Muscle layer of colon (tissue), 2 donors: ENCODE measurements at regions not wholly inside any gene's neighbourhood (a gene's known extent, or its start where the extent isn't known, plus 50 kb on each side); places are given as distances from the start of the nearest gene placed in this dataset.
"Not testable (repeated sequence)": the region's sequence is repeated elsewhere in the genome, so short reads cannot be mapped to it uniquely, and the experiment has no call there.

Experiments
- H3K27ac ChIP-seq: one replicate; pipeline ENCODE4 v1.7.0; 2013; ENCODE audit warnings: low read depth, mild to moderate bottlenecking, low read length, moderate library complexity
- H3K27me3 ChIP-seq, 2 donors: one replicate each; pipeline ENCODE4 v1.7.0; 2013; ENCODE audit warnings: low read length in 2 of 2, mild to moderate bottlenecking in 2 of 2; ENCODE audit not compliant: insufficient read depth in 2 of 2, control insufficient read depth in 1 of 2
- H3K36me3 ChIP-seq: one replicate; pipeline ENCODE4 v1.7.0; 2013; ENCODE audit warnings: mild to moderate bottlenecking, low read length; ENCODE audit not compliant: insufficient read depth
- H3K4me1 ChIP-seq: one replicate; pipeline ENCODE4 v1.7.0; 2013; ENCODE audit warnings: mild to moderate bottlenecking, low read length; ENCODE audit not compliant: insufficient read depth
- H3K4me3 ChIP-seq, 2 donors: one replicate each; pipeline ENCODE4 v1.7.0; 2013; ENCODE audit warnings: low read length in 2 of 2, low read depth in 1 of 2, mild to moderate bottlenecking in 1 of 2, moderate library complexity in 1 of 2
- H3K9ac ChIP-seq: one replicate; pipeline ENCODE4 v1.7.0; 2013; ENCODE audit warnings: low read length
- H3K9me3 ChIP-seq: one replicate; pipeline ENCODE4 v1.7.0; 2013; ENCODE audit warnings: mild to moderate bottlenecking, low read length
- donor health status: abdominal sarcoma.
- donor health status: Adenocarcinoma of cecum.

DNA sequence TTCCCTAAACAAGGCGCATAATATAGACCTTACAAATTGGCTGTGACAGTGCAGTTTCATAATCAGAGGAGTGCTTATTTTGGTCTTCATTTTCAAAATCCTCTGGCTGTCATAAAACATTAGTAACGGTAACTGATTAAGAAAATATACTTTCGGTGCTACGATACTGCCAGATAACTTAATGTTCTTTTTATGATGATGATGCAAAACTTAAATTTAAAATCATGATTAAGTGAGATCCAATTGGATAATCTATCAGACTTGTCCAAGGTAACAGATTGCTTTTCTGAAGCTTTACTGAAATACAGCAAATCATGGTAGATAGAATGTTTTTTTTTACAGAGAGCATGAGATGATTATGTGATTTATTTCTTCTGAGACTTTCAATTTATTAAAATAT, 364.2 kb upstream of the CNTN3 start:
- Histone ChIP-seq H3K36me3 (no peaks in the 10 kb centered on the region), H3K27me3 (no peaks in the 10 kb centered on the region), H3K27ac (no peak overlapping the region), H3K9me3 (no peaks in the 10 kb centered on the region), H3K9ac (no peak overlapping the region), H3K4me3 (no peak overlapping the region), H3K4me1 (no peaks in the 10 kb centered on the region)

DNA sequence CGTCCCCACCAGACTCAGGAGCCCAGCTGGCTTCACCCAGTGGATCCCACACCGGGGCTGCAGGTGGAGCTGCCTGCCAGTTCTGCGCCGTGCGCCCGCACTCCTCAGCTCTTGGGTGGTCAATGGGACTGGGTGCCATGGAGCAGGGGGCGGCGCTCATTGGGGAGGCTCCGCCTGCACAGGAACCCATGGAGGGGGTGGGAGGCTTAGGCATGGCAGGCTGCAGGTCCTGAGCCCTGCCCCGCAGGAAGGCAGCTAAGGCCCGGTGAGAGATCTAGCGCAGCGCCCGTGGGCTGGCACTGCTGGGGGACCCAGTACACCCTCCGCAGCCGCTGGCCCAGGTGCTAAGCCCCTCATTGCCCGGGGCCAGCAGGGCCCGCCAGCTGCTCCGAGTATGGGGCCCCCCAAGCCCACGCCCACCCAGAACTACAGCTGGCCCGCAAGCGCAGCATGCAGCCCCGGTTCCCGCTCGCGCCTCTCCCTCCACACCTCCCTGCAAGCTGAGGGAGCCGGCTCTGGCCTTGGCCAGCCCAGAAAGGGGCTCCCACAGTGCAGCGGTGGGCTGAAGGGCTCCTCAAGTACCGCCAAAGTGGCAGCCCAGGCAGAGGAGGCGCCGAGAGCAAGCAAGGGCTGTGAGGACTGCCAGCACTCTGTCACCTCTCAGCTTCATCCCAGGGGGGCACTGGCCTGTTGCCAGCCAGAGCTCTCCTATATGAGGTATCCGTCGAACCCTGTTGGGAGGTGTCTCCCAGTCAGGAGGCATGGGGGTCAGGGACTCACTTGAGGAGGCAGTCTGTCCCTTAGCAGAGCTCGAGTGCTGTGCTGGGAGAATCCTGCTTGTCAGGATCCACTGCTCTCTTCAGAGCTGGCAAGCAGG, 370.8 kb upstream of the CNTN3 start:
- not testable (repeated sequence) for H3K4me1 ChIP-seq, H3K4me3 ChIP-seq, H3K9me3 ChIP-seq, H3K9ac ChIP-seq, H3K36me3 ChIP-seq, H3K27ac ChIP-seq, H3K27me3 ChIP-seq

DNA sequence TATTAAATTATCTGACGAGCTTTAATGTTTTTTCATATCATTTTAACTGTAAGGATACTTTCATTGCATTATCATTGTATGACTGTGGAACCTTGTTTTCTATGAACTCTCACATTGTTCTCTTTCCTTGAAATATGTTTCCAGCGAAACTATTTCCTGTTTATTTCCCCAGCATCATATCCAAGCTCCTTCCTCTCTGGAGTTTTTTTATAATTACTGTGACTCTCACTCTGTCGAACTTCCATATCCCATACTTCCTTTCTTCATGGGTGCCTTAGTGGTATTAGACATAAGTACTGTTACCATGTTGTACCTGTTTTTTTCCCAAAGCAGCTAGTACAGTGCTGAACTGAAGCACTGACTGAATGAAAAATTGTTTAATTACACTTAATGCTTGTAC, 373.6 kb upstream of the CNTN3 start:
- no peak overlapping the region for H3K9ac ChIP-seq
- no peaks in the 10 kb centered on the region for H3K36me3 ChIP-seq
- no peaks in the 10 kb centered on the region for H3K9me3 ChIP-seq
- no peaks in the 10 kb centered on the region for H3K4me1 ChIP-seq
- no peak overlapping the region for H3K27ac ChIP-seq
- no peaks in the 10 kb centered on the region for H3K27me3 ChIP-seq
- no peak overlapping the region for H3K4me3 ChIP-seq

DNA sequence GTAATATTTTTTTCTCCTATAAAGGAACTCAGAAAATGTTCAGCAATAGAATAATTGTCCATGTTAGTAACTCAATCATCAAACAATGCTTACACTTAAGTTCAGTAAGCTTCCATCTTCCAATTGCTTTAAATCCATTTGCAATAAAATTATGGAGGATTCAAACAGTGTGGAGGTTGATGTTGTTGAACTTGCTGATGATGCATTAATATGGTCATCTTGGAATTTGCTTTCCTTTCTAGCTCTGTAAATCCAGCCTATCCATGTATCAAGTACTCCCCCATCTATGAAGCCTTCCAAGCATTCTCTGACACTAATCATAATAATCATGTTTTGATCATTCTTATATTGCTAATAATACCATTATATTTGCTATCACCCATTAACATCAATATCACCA, 378.4 kb upstream of the CNTN3 start:
- Histone ChIP-seq H3K4me3 (no peak overlapping the region), H3K9ac (no peak overlapping the region), H3K9me3 (no peaks in the 10 kb centered on the region), H3K27ac (no peak overlapping the region), H3K4me1 (no peaks in the 10 kb centered on the region), H3K27me3 (no peaks in the 10 kb centered on the region), H3K36me3 (no peaks in the 10 kb centered on the region)

DNA sequence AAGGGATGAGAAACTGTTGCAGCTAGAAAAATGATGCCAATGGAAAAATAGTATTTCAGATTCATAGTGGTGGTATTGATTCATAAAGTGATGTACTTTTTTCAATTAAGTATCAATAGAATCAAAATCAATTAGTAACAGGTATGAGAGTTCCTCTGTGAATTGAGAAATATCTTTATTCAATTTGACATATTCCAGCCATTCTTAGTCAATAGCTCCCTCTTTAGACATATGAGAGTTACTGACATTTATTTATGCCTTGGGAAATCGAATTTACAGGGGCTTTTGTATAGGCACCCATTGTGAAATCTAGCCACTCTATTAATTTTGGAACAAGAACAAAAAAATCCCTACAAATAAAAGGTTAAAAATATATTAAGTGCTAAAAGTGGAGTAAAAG, 386.9 kb upstream of the CNTN3 start:
- H3K4me1 ChIP-seq = no peaks in the 10 kb centered on the region
- no peaks in the 10 kb centered on the region for H3K27me3 ChIP-seq
- H3K4me3 ChIP-seq = no peak overlapping the region
- no peaks in the 10 kb centered on the region for H3K9me3 ChIP-seq
- H3K36me3 ChIP-seq = no peaks in the 10 kb centered on the region
- H3K9ac ChIP-seq = no peak overlapping the region
- H3K27ac ChIP-seq = no peak overlapping the region

DNA sequence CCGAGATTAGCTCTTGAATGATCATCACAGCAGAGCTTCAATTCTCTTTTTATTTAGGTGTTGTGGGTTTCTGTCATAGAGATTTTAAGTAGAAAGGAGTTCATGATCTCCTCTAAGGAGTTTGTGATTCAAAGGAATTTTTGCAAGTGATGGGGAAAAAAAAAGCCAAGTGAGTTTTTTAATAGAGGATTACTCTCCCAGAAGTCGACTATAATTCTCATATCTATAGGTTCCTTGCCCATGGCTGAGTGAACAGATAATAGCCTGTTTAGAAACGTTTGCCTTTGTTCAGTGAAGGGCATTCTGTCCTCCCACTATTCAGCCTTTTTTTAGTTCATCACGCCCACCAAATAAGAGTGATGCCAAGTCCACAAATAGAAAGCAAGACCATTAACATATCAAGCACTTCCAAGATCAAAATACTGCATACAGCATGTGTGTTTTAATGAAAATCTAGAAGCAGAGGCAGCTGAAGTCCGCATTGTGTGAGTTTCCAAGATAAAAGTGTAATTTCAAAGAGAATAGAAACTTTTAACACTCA, 398.4 kb upstream of the CNTN3 start:
- H3K27ac ChIP-seq = no peak overlapping the region
- H3K9ac ChIP-seq = no peak overlapping the region
- H3K36me3 ChIP-seq = no peaks in the 10 kb centered on the region
- no peaks in the 10 kb centered on the region for H3K9me3 ChIP-seq
- H3K4me3 ChIP-seq = no peak overlapping the region
- H3K27me3 ChIP-seq = no peaks in the 10 kb centered on the region
- no peaks in the 10 kb centered on the region for H3K4me1 ChIP-seq

DNA sequence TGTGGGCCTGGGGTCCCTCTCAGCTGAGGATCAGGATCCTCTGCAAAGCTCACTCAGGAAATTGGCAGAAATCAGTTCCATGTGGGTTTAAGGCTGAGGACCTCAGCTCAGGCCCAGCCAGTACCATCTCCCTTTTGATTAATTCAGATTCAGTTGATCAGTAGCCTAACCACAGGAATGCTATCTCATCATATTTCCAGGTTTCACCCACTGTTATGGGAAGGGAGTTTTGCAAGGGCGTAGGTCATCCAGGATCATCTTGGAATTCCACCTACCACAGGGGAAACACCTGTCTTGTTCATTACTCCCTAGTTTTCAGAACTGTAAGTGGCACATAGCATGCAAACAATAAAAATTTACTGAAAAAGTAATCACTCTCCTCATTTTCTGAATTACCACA, 399.5 kb upstream of the CNTN3 start:
- no peaks in the 10 kb centered on the region for H3K36me3 ChIP-seq

DNA sequence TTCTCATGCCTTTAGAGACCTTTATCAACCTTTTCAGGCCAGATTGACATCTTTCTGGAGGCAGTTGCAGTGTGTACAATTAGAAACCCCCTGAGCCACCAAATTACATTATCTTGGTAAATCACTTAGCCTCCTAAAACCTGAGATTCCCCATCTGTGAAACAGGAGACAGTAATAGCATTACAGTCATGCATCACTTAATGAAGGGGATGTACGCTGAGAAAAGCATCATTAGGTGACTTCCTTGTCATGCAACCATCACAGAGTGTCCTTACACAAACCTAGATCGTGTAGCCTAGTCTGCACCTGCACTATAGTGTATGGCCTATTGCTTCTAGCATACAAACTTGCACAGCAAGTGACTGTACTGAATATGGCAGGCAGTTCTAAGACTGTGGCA, 400.8 kb upstream of the CNTN3 start:
- Histone ChIP-seq H3K4me3 (no peak overlapping the region), H3K9ac (no peak overlapping the region), H3K9me3 (no peaks in the 10 kb centered on the region), H3K27ac (no peak overlapping the region), H3K36me3 (no peaks in the 10 kb centered on the region), H3K27me3 (no peaks in the 10 kb centered on the region), H3K4me1 (no peaks in the 10 kb centered on the region)

More for the DNA sequence above, 399.5 kb upstream of the CNTN3 start:
- Histone ChIP-seq H3K27ac (no peak overlapping the region), H3K4me1 (no peaks in the 10 kb centered on the region), H3K4me3 (no peak overlapping the region), H3K9me3 (no peaks in the 10 kb centered on the region), H3K27me3 (no peaks in the 10 kb centered on the region), H3K9ac (no peak overlapping the region)

DNA sequence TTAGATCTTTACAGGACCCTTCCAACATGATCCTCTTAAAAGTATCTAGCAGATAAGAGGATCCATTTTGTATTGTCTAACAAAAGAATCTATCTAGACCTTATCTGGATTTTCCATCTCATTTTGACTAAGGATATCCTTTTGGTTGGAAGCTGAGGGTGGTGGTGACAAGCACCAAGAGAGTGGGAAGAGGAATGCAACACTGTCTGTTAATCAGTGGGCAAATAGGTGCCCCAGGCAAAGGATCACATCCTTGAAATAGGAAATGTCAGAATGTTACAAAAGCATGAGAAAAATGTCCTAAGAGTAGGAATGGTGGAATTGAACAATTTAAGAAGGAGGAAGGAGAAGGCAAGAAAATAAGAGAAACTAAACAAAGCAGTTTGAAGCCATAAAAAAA, 420.7 kb upstream of the CNTN3 start:
- Histone ChIP-seq H3K27ac (no peak overlapping the region), H3K9me3 (no peaks in the 10 kb centered on the region), H3K4me1 (no peaks in the 10 kb centered on the region), H3K9ac (no peak overlapping the region), H3K36me3 (no peaks in the 10 kb centered on the region), H3K27me3 (no peaks in the 10 kb centered on the region), H3K4me3 (no peak overlapping the region)

DNA sequence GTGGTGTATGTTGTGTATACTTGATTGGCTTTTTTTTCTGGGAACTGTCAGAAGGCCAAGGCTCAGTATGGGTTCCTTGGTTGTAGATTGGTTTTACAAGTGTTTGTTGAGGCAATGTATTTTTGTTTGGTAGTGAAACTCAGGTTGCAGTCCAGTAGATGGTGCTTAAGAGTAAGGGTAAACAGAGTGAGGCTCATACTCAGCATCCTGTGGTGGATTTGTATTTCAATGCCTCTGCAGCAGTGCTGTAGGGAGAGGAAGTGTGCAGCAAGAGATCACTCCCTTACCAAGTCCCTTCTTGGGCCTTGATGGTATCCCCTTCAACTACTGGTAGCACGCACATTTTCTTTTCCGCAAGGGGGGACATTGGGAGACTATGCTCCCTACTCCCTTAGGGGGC, 428.5 kb upstream of the CNTN3 start:
- Histone ChIP-seq H3K9ac (no peak overlapping the region), H3K36me3 (no peaks in the 10 kb centered on the region), H3K4me3 (no peak overlapping the region), H3K27ac (no peak overlapping the region), H3K27me3 (no peaks in the 10 kb centered on the region), H3K9me3 (peaks cover 3% of the 10 kb centered on the region), H3K4me1 (no peaks in the 10 kb centered on the region)

DNA sequence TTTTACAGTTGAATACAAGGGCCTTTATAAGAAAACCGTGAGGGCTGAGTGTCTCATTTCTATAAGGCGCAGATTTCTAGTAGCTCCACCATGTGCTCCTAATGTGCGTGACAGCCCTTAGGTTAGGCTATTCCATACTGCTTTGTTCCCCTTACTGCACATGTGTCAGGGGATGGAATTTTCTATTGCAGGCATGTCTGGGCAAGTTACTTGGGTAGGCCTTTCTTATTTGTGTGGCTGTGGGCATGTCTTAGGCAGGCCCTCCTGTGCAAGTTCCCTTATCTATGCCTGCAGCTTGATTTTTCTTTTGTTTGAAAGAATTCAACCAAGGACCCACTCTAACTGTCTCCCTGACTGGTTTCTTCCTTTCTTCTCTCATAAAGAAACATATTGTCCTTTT, 434.2 kb upstream of the CNTN3 start:
- H3K36me3 ChIP-seq = no peaks in the 10 kb centered on the region
- H3K4me3 ChIP-seq = no peak overlapping the region
- H3K27ac ChIP-seq = no peak overlapping the region
- no peaks in the 10 kb centered on the region for H3K27me3 ChIP-seq
- H3K9ac ChIP-seq = no peak overlapping the region
- H3K9me3 ChIP-seq = no peaks in the 10 kb centered on the region
- H3K4me1 ChIP-seq = no peaks in the 10 kb centered on the region

DNA sequence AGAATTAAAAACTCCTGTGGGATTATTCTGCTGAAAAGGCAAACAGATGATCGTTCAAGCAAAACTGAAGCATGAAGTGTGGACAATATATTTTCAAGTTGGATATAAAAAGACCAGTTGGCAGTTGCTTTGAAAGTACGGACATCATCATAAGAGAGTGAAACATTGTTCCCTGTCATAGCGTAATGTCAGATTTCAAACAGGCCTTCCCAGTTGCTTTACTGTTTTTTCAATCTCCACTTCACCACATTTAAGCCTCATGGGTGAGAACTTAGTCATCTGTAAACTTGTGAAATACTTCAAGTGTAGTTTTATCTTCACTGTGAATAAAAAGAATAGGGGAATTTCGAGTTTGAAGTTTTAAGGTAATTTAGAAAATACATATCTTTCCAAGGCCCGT, 435.1 kb upstream of the CNTN3 start:
- H3K9me3 ChIP-seq = no peaks in the 10 kb centered on the region
- H3K27ac ChIP-seq = no peak overlapping the region
- H3K36me3 ChIP-seq = no peaks in the 10 kb centered on the region
- no peak overlapping the region for H3K4me3 ChIP-seq
- H3K4me1 ChIP-seq = no peaks in the 10 kb centered on the region
- H3K9ac ChIP-seq = no peak overlapping the region
- no peaks in the 10 kb centered on the region for H3K27me3 ChIP-seq
